ENCODE measurements at regions not wholly inside any gene's neighbourhood (a gene's known extent, or its start where the extent isn't known, plus 50 kb on each side); places are given as distances from the start of the nearest gene placed in this dataset.
"Not testable (repeated sequence)": the region's sequence is repeated elsewhere in the genome, so short reads cannot be mapped to it uniquely, and the experiment has no call there.

DNA sequence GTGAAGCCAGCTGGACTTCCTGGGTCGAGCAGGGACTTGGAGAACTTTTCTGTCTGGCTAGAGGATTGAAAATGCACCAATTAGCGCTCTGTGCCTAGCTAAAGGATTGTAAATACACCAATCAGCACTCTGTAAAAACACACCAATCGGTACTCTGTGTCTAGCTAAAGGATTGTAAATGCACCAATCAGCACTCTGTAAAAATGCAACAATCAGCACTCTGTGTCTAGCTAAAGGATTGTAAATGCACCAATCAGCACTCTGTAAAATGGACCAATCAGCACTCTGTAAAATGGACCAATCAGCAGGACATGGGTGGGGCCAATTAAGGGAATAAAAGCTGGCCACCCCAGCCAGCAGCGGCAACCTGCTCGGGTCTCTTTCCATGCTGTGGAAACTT lies 97.3 kb upstream of the GALNT15 start:
- DNase-seq = not testable (repeated sequence)

DNA sequence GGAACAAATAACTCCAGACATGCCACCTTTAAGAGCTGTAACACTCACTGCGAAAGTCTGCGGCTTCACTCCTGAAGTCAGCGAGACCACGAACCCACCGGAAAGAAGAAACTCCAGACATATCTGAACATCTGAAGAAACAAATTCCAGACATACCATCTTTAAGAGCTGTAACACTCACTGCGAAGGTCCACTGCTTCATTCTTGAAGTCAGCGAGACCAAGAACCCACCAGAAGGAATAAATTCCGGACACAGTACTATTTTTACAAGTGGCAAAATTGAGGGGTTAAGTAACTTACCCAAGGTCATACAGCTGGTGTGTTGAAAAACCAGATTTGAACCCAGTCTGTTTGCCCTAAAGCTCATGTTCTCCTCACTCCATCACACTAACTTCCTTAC lies 96.8 kb upstream of the GALNT15 start:
- DNase-seq = not testable (repeated sequence)

DNA sequence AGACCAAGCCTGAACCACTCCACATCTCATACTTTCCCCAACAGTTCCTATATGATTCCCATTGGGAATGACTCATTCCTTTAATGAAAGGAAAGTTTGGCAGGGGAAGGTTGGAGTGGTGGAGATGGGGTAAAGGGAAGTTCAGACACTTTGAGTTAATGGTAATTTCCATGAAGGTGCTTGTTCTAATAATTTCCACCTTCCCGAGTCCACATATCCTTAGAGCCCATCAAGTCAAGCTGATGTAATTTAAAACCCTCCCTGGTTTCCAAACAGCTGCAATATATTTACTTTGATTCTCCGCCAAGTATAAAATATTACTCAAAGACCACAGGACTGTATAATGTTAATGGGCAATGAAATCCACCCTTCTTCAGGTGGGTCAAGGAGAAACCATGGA lies 95.0 kb upstream of the GALNT15 start:
- DNase-seq = no peak

DNA sequence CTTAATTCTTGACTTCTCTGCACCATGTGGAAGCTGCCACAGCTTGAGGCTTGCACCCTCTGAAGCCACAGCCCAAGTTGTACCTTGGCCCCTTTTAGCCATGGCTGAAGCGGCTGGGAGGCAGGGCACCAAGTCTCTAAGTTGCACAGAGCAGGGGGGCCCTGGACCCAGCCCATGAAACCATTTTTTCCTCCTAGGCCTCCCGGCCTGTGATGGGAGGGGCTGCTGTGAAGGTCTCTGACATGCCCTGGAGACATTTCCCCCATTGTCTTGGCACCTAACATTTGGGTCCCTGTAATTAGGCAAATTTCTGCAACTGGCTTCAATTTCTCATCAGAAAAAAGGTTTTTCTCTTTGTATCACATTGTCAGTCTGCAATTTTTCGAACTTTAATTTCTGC lies 92.8 kb upstream of the GALNT15 start:
- no peak for DNase-seq

DNA sequence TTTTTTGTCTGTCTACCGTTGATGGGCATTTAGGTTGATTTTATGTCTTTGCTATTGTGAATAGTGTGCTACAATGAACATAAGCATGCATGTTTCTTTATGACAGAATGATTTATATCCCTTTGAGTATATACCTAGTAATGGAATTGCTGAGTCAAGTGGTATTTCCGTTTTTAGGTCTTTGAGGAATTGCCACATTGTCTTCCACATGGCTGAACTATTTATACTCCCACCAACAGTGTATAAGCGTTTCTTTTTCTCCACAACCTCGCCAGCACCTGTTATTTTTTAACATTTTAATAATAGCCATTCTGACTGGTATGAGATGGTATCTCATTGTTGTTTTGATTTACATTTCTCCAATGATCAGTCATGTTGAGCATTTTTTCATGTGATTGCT lies 89.6 kb upstream of the GALNT15 start:
- DNase-seq = no peak

DNA sequence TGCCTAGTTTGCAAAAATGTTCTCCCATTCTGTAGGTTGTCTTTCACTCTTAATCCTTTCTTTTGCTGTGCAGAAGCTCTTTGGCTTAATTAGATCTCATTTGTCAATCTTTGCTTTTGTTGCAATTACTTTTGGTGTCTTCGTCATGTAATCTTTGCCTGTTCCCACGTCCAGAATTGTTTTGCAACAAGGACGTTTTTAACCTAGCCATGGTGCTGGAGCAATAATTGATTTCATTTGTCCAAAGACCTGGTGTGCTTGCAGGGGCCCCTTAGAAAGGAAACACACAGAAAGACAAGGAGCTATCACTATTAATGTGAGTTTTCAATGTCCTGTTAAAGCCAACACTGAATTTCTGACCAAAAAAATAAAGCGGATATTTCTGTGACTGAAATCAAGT lies 89.1 kb upstream of the GALNT15 start:
- DNase-seq = no peak

DNA sequence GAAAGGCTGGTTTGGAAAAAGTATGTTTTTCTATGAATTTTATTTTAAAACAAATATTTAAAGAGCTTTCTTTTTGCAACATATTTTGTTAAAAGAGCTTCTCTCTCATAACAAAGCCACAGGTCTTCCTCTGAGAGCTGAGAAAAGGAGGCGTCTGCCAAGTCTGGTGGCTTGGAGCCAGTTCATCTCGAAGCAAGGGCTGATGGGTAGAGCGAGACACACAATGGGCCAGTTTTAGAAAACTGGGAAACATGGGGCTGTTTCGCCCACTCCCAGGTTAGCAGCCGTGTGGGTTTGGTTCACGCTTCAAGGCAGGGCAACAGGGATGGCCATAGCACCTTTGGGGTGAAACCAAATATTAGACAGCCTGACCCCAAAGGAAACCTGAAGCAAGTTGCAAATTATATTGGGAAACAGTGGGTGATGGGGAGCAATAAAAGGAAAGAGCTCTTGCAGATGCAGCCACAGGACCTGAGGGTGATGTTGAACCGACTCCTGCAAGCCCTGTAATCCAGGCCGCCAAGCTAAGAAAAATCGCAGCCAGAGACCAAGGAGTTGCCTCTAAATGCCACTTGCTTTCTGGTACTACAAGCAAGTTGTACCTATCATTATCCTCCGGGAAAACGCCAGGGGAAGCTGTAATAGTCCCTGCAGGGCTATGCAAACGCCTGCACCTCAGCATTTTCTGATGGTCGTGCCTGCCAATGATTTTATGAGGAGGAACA lies 88.4 kb upstream of the GALNT15 start:
- DNase-seq = peak; percentile 59 to 68

DNA sequence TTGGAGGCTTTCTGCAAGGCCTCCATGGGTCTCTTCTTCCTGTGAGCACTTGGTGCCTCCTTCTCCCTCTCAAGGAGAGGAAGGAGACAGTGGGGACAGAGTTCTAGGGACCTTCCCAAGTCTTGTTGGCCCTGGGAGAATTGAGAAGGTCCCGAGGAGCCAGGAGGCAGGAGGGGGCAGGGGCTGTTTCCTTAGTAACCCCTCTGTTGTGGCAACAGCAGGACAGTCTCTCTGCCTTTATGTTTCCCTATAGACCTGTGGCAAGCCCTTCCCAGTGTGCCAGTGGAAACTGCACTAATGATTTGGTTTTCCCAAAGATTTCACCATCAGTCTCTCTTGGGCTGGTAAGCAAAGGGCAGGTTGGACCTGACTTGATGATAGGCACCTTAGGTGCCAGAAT lies 87.8 kb upstream of the GALNT15 start:
- DNase-seq = no peak

DNA sequence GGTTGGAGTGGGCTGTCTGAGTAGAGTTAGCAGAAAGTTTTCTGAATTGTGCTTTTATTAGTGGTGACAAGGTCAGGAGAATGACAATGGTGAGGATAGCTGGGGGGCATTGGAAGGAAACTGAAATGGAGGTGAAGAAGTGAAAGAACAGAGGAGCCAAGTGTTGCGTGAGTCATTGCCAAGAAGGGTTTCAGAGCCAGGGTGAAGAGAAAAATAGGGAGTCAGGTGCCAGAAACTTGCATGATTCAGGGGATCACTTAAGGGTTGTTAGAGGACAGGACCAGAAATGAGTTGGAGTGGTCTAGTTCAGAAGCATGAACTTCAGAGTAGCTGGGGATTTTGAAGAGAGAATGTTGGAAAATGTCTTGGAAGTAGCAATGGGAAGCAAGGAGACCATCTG lies 86.0 kb upstream of the GALNT15 start:
- no peak for DNase-seq

DNA sequence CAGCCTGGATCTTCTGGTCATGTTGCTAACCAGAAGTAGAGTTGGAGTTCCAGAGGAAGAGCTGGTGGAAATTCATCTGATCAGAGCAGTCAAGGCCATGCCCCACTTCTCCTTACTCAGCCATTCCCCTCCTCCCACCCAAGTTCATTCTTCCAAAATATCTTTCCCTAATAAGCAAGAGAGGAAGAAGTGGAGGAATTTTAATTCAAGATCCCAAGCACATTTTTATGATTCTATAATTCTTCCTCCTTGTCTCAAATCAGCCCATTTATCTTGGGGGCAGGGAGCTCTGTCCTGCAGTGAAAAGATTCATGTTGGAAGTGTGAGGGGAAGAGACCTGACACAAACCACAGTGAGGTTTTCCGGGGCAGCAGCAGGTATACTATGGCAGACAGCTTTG lies 85.0 kb upstream of the GALNT15 start:
- no peak for DNase-seq

DNA sequence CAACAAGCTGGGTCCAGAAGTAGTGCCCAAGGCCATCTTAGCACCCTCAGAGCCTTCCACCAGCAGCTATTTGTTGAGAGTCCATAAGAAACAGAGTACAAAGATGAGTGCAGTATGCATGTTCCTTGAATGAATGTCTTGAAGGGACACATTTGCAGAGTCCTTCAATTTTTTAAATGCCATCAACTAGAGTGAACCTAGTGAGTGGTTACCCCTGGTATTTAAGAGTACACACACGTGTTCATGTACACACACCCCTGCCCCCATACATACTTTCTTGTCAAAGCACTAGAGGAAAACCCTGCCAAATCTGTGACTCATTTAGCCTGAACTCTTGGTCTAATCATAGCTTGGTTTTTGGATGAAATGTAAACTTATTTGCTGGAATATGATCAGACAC lies 84.5 kb upstream of the GALNT15 start:
- peak; percentile 46 to 66 for DNase-seq

DNA sequence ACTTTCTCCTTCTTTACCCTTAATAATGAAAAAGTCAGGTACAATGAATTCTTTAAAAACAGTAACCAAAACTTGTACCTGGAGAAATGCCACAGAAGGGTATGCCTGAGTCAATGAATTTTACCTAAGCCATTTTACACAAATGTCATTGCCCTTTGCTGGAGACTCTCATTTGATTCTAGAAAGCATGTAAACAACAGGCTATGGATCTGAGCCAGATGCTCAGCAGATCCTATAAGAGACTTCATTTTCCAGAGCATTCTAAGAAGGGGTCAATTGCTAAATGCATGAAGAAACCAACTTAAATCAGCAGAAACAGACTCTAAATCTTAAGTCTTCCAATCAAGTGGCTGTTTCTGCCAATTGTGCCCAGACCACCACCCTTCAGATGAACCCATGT lies 83.8 kb upstream of the GALNT15 start:
- DNase-seq = peak in 1 of 2 donors; percentile 28

DNA sequence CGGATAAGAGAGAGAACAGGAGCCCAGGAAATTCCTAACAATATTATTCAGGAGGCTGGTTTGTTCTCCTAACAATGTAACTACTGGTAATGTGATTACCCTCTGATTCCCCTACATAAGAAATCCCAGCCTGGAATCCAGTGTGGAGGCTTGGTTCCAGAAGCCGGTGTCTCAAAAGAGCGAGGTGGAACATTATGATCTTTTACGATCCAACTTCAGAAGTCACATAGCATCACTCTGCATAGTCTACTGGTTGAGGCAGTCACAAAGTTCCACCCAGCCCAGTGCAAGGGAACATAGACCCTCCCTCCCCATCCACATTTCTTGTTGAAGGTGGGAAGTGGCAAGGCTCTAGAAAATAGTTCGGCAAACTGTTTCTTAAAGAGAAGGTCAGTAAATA lies 81.6 kb upstream of the GALNT15 start:
- no peak for DNase-seq

DNA sequence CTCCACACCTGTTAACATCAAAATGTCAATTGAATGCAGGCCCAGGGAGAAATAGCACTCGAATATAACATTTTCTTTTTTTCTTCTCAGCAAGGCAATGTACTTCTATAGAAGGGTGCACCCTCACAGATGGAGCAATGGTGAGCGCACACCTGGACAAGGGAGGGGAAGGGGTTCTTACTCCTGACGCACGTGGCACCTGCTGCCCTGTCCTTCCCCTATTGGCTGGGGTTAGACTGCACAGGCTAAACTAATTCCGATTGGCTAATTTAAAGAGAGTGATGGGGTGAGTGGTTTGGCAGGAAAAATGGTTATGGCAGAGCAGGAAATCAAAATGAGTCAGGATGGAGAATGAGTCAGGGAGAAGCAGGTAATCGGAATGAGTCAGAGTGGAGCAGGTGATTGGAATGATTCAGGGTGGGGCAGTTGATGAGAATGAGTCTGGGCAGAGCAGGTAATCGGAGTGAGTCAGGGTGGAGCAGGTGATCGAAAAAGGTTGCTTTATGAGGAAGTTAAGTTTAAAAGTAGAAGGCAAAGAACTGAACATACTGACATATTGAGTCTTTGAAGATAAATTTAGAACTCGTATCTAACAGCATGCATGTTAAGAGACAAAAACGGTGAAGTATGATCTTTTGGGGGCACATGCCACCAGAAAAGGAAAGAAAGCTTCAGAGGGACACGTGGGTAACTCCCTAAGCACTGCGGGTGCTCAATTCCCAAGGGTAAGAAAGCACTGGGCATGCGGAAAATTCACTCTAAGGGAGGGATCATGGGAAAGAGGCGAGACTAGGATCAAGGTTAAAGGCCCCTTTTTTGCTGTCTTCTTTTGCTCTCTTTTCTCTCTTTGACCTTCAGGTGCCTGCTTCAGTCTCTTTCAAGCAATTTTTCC lies 72.9 kb upstream of the GALNT15 start:
- DNase-seq = no peak

DNA sequence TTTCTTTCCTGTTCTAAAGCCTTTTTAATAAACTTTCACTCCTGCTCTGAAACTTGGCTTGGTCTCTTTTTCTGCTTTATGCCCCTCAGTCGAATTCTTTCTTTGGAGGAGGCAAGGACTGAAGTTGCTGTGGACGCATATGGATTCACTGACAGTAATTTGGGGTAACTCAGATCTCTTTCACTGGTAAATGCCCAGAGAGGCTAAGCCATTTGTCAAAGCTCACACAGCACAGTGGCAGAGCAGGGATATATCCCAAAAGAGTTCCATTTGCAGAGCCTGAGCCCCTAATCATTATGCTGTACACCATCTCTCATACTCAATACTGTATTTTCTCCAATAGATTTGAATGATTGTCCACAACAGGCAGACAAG lies 72.3 kb upstream of the GALNT15 start:
- DNase-seq = no peak

DNA sequence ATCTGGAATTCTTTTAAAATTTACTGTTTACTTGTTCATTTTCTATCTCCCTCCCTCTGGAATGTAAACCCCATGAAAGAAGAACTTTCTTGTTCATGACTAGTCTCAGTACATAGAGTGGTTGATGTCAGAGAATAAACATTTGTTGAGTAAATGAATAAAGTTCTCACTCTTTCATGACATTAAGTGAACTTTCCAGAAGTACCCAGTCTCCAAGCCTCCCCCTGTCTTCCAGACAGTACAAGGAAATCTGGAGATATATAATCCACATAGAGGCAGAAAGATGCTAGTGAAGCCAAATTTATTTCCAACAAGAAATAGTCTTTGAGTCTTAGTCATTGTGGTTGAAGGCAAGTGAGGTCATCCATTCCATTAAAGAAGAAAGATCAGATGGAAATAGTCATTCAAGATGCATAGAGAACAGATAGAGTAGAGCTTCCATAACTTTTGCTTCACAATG lies 71.5 kb upstream of the GALNT15 start:
- DNase-seq = no peak

DNA sequence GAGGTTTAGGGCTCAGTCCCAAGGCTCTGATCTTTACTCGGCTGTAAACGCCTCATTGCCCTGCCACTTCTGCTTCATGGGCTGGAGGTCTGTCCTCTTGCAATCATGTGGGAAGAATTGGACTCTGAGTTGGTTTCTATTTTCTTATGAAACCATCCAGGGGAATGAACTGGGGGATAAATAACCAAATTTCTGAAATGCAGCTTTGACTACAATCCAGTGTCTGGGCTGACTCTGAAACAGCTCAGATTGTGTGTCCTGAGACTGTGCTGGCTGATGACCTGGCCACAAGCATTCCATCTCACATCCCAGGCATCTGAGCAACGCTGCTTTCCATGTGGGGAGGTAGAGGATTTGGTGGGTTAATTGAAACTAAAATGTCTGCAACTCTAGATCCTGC lies 71.0 kb upstream of the GALNT15 start:
- DNase-seq = no peak

DNA sequence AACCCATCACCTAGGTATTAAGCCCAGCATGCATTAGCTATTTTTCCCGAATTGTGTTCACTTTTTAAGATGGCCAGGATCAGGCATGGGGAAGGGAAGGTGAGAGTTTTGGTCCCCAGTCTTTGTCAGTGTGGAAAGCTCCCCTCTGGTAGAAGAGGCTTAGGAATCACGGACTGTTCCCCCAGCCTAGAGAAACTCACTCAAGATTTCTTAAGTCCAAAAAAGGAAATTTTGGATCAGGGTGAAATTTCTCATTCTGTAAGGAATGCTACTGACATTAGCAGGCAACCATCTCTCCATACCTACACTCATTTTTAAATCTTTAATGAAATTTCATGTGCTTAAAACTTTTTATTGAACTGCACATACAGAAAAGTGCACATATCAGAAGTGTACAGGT lies 70.3 kb upstream of the GALNT15 start:
- no peak for DNase-seq

DNA sequence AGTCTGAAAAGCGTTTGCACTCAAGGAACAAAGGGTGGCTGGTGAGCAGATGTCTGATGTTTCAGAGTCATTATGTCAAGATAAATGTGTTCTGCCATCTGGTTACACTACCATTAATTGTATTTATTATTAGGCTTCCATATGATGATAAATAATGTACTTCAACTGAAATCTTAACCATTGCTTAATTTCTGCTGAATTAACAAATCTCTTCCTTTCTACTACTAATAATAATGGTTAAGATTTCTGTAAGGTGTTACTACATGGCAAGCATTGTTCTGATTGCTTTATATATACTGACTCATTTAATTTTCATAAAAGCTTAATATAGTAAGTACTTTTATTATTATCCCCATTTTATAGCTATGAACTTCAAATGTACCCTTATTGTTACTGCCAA lies 68.4 kb upstream of the GALNT15 start:
- DNase-seq = no peak

DNA sequence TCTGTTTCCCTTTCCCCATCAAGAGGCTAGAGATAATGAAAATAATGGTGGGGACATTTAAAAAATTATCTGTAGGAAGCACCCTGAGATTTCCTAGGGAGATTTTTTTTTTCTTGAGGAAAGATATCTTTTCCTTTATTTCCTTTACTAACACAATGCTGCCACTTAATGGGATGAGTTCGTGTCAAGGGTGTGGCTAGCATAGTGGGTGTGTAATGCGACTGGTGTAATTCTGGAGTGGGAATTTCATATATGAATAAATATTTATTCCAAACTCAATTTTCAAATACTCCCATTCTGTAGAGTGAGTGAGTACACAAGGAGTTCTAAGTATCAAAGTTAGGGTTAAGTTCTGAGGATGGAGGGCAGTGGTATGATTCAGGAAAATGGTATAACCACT lies 66.1 kb upstream of the GALNT15 start:
- DNase-seq = no peak

DNA sequence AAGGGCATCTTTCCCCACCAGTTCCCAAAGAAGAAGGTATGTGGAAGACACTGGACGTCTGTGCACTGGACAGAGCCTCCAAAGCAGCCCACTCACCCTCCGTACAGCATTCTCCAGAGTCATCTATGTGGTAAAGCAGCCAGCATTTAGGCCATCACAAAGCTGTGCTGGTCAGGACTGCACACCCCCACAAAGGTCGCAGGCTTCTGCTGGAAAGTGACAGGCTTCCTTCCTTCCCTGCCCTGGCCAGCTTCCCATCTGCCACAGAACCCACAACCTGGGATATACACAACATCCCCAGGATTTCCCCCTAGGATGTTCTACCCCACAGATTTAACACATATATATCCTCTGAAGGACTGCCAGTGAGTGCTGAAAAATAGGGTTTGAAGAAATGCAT lies 64.6 kb upstream of the GALNT15 start:
- no peak for DNase-seq

DNA sequence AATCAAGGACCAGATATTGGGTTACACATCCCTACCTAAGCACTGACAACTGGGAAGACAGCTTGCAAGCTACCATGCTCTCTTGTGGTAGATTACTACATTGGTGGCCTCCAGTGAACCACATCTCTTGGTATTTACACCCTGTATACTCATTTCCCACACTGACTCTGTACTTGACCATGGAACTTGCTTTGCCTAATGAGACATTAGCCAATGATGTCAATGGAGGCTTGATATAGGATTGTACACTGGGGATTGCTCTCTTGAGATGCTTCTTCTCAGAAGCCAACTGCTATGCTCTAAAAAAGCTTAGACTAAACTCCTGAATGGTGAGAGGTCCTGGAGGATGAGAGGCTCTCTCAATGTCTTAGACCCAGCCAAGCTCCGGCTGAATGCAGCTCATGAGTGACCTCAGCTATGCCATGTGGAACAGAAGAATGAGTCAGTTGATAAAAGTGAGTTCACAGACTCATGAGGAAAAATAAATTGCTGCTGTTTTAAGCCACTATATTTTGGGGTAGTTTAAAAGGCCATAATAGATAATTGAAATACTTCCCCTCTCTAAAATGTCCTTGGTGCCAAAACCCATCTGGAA lies 61.5 kb upstream of the GALNT15 start:
- DNase-seq = no peak

DNA sequence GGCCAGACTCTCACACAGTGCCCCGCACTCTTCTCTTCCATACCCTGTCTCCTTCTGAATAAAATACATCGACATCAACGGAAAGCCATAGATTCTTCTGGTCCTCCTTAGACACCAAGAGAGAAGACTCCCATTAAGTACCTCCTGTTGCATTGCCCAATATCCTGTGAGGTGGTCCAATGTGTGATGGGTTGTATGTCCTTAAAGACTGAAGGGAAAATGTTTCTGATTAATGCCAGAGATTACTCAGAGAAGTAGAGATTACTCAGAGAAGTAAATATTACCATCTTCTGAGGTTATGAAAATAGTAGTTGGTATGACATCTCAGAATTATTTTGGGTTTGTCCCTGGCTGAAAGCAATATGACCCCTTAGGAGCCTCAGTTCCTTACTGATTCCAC lies 60.8 kb upstream of the GALNT15 start:
- DNase-seq = no peak

All from right lung (tissue), 2 donors.